Pancreas (tissue), 10 donors: ENCODE measurements at regions not wholly inside any gene's neighbourhood (a gene's known extent, or its start where the extent isn't known, plus 50 kb on each side); places are given as distances from the start of the nearest gene placed in this dataset.

Experiments
- ATAC-seq, 4 donors: fragments of 200-7000 bp; cut with Tn5 transposase; one replicate each; pipeline versions ENCODE4 v1.8.0 to v1.9.1; 2020; ENCODE audit warnings: mild to moderate bottlenecking in 4 of 4, moderate library complexity in 4 of 4
- DNase-seq, 6 donors: peaks; one replicate each; pipeline ENCODE4 v3.0.0-alpha.2; 2020
- FAIRE-seq: peaks from 2 replicates; lab custom pipeline; 2012; peaks lifted over from hg19 to GRCh38; lab: Jason Lieb, UNC
- H3K27ac ChIP-seq, 4 donors: fragments of 200-600 bp; sonication (generic); 1 replicate in 3 of 4; 2 replicates in 1 of 4; pipeline versions ENCODE4 v1.5.0 to v1.8.0; 2020
- H3K27me3 ChIP-seq, 4 donors: fragments of 200-600 bp; one replicate each; pipeline ENCODE4 v1.8.0; 2021
- H3K36me3 ChIP-seq, 3 donors: fragments of 200-600 bp; sonication (generic) in 1 of 3; one replicate each; pipeline versions ENCODE4 v1.5.0 to v1.8.0; 2020 to 2021
- H3K4me1 ChIP-seq, 3 donors: fragments of 200-600 bp; one replicate each; pipeline ENCODE4 v1.8.0; 2021
- H3K4me3 ChIP-seq, 4 donors: fragments of 200-600 bp; sonication (generic) in 2 of 4; one replicate each; pipeline versions ENCODE4 v1.5.0 to v1.8.0; 2020 to 2021
- H3K9me3 ChIP-seq, 4 donors: fragments of 200-600 bp; one replicate each; pipeline ENCODE4 v1.8.0; 2021
- CTCF ChIP-seq, 4 donors: fragments of 200-600 bp; sonication (generic) in 3 of 4; IDR thresholded peaks; one replicate each; pipeline versions ENCODE4 v1.5.0 to v1.8.0; 2021; ENCODE audit warnings: antibody characterized with exemption in 4 of 4
- WGBS, 2 donors: extraction: QIAGEN DNeasy Blood & Tissue Kit; methylation state at CpG; one replicate each; pipeline ENCODE4 v1.1.7; 2013; 5-methylcytosine and 5-hydroxymethylcytosine counted together
- intact Hi-C, 3 donors: fragments of 100-400 bp; cut with DNase I; formaldehyde crosslinking; loops; one replicate each; pipeline versions ENCODE4 v1.11.1 to v1.14.2; 2022
- donor health status: healthy with polysubstance abuse.
- donor health status: DM: no; HTN: no; CAD: no; lungs with moderate emphysema.
- donor health status: DM: no; HTN: no; CAD: no.
- donor health status: control.
- donor health status: control.
- donor health status: Bipolar disorder and iron deficiency.
- donor health status: DM: yes; HTN: yes; CAD: no.
- donor health status: DM: no; HTN: no; CAD: no.
- donor health status: DM: no; HTN: no; CAD: no.
- donor health status: DM: yes; HTN: yes; CAD: no.

- ATAC-seq: no peak
Measured at GRCh38 chr12:78636231-78636855, 228.2 kb upstream of the SYT1 start.

GRCh38 chr12:78641837-78642423 lies 222.6 kb upstream of the SYT1 start:
- FAIRE-seq: no peak
- 48 to 69% methylated on average over 1 of the region's 1 CpG for WGBS, 2 donors

More at GRCh38 chr12:78636231-78636855, 228.2 kb upstream of the SYT1 start:
- Histone ChIP-seq H3K27me3 (no peaks in the 10 kb centered on the region), H3K36me3 (no peaks in the 10 kb centered on the region), H3K4me1 (no peaks in the 10 kb centered on the region), H3K27ac (no peak overlapping the region), H3K9me3 (no peaks in the 10 kb centered on the region), H3K4me3 (no peak overlapping the region)
- TF ChIP-seq CTCF (IDR thresholded peaks at IDR 0.05): no peak
- DNase-seq (no peak), FAIRE-seq (no peak)
- WGBS, 2 donors: 32 to 39% methylated on average over 4 of the region's 4 CpGs
- intact Hi-C loops: no loop called here

GRCh38 chr12:78645956-78646355 lies 218.6 kb upstream of the SYT1 start:
- FAIRE-seq: no peak
- no peak overlapping the region for H3K4me3 ChIP-seq
- H3K9me3 ChIP-seq: no peaks in the 10 kb centered on the region
- no peak for DNase-seq
- no peaks in the 10 kb centered on the region for H3K36me3 ChIP-seq
- no peak overlapping the region for H3K27ac ChIP-seq
- no peak for ATAC-seq
- 7 to 9% methylated on average over 2 of the region's 2 CpGs for WGBS, 2 donors
- no peak for TF ChIP-seq CTCF (IDR thresholded peaks at IDR 0.05)
- intact Hi-C loops: no loop called here
- no peaks in the 10 kb centered on the region for H3K4me1 ChIP-seq
- H3K27me3 ChIP-seq: no peaks in the 10 kb centered on the region

More at GRCh38 chr12:78641837-78642423, 222.6 kb upstream of the SYT1 start:
- no peaks in the 10 kb centered on the region for H3K4me1 ChIP-seq
- TF ChIP-seq CTCF (IDR thresholded peaks at IDR 0.05): no peak
- intact Hi-C loops: no loop called here
- H3K27me3 ChIP-seq: no peaks in the 10 kb centered on the region
- no peak for DNase-seq
- H3K27ac ChIP-seq: no peak overlapping the region
- ATAC-seq: no peak
- H3K36me3 ChIP-seq: no peaks in the 10 kb centered on the region
- no peak overlapping the region for H3K4me3 ChIP-seq
- H3K9me3 ChIP-seq: no peaks in the 10 kb centered on the region

- no peak overlapping the region for H3K27ac ChIP-seq
- intact Hi-C loops: no loop called here
- H3K4me1 ChIP-seq: no peaks in the 10 kb centered on the region
- H3K27me3 ChIP-seq: no peaks in the 10 kb centered on the region
- H3K4me3 ChIP-seq: no peak overlapping the region
- DNase-seq (no peak), FAIRE-seq (no peak), ATAC-seq (no peak)
- H3K36me3 ChIP-seq: no peaks in the 10 kb centered on the region
- H3K9me3 ChIP-seq: no peaks in the 10 kb centered on the region
- no peak for TF ChIP-seq CTCF (IDR thresholded peaks at IDR 0.05)
Measured at GRCh38 chr12:78651755-78652154, 212.8 kb upstream of the SYT1 start.

- no peaks in the 10 kb centered on the region for H3K27me3 ChIP-seq
- 60 to 69% methylated on average over 1 of the region's 1 CpG for WGBS, 2 donors
- no peak overlapping the region for H3K4me3 ChIP-seq
- DNase-seq: no peak
- no peaks in the 10 kb centered on the region for H3K36me3 ChIP-seq
- no peaks in the 10 kb centered on the region for H3K9me3 ChIP-seq
- no peaks in the 10 kb centered on the region for H3K4me1 ChIP-seq
- intact Hi-C loops: no loop called here
- no peak overlapping the region for H3K27ac ChIP-seq
- no peak for ATAC-seq
- no peak for TF ChIP-seq CTCF (IDR thresholded peaks at IDR 0.05)
- FAIRE-seq: no peak
Measured at GRCh38 chr12:78666584-78666983, 198.0 kb upstream of the SYT1 start.
